Nephron (organoid): ENCODE measurements at regions not wholly inside any gene's neighbourhood (a gene's known extent, or its start where the extent isn't known, plus 50 kb on each side); places are given as distances from the start of the nearest gene placed in this dataset.
"Not testable (repeated sequence)": the region's sequence is repeated elsewhere in the genome, so short reads cannot be mapped to it uniquely, and the experiment has no call there.

Experiments
- H3K27ac Mint-ChIP-seq, 3 experiments: 2 replicates each; pipeline ENCODE4 v1.8.0; 2020; ENCODE audit warnings: mixed read lengths in 3 of 3, mild to moderate bottlenecking in 2 of 3, moderate library complexity in 1 of 3
- H3K27me3 Mint-ChIP-seq: 2 replicates; pipeline ENCODE4 v1.8.0; 2021; ENCODE audit warnings: low read depth, mild to moderate bottlenecking, moderate library complexity, mixed read lengths
- H3K36me3 Mint-ChIP-seq: 2 replicates; pipeline ENCODE4 v1.8.0; 2020; ENCODE audit warnings: low read depth, mixed read lengths
- H3K4me1 Mint-ChIP-seq: 2 replicates; pipeline ENCODE4 v1.8.0; 2020; ENCODE audit warnings: mixed read lengths
- H3K4me3 Mint-ChIP-seq, 3 experiments: 2 replicates each; pipeline ENCODE4 v1.8.0; 2020; ENCODE audit warnings: mild to moderate bottlenecking in 3 of 3, mixed read lengths in 3 of 3, moderate library complexity in 2 of 3
- H3K9me3 Mint-ChIP-seq: 2 replicates; pipeline ENCODE4 v1.8.0; 2020; ENCODE audit warnings: mixed read lengths
- TF ChIP-seq, protein P1 (sequence below), 3 experiments: fragments of 200-600 bp; sonication (generic); IDR thresholded peaks; one replicate each; pipeline ENCODE4 v1.5.0; 2021; ENCODE audit warnings: antibody characterized with exemption in 3 of 3; ENCODE audit not compliant: unreplicated experiment in 3 of 3

DNA sequence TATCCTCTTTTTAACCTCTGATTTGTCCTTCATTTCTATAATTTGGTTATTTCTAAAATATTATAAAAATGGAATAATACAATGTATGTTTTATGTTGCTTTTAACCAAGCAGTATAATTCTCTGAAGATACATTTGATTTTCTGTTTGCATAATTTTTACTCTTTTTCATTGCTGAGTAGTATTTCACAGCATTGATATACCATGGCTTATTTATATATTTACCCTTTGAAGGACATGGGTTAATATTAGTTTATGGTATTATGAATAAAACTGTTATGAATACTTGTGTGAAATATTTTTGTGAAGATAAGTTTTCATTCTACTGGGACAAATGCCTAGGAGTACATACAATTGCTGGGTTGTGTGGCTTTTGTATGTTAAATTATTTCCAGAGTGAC is 748.6 kb downstream of the TENT5A start:
- TF ChIP-seq, protein P1, sequence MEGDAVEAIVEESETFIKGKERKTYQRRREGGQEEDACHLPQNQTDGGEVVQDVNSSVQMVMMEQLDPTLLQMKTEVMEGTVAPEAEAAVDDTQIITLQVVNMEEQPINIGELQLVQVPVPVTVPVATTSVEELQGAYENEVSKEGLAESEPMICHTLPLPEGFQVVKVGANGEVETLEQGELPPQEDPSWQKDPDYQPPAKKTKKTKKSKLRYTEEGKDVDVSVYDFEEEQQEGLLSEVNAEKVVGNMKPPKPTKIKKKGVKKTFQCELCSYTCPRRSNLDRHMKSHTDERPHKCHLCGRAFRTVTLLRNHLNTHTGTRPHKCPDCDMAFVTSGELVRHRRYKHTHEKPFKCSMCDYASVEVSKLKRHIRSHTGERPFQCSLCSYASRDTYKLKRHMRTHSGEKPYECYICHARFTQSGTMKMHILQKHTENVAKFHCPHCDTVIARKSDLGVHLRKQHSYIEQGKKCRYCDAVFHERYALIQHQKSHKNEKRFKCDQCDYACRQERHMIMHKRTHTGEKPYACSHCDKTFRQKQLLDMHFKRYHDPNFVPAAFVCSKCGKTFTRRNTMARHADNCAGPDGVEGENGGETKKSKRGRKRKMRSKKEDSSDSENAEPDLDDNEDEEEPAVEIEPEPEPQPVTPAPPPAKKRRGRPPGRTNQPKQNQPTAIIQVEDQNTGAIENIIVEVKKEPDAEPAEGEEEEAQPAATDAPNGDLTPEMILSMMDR (IDR thresholded peaks at IDR 0.05; ENCODE audit: unreplicated experiment in 3 of 3) = no peak
- H3K27ac Mint-ChIP-seq = no peak overlapping the region
- H3K36me3 Mint-ChIP-seq = no peaks in the 10 kb centered on the region

DNA sequence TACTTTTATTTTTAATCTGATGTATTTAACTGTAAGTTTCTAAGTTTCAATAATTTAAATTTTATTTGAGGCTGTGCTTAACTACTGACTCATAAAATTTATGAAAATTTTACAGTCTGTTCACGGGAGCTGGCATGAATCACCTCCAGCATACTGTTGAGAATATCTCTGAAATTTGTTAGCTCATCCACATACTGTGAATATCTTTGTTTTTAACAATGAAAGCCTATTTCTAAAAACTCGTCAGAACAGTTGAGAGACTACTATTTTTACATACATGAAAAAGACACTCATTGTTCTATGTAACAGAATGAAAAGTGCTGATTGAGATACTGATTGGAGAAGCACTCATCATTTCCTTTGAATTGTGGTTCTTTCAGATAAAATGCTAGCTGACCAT is 749.3 kb downstream of the TENT5A start:
- Mint-ChIP-seq H3K27ac (no peak overlapping the region), H3K4me1 (no peaks in the 10 kb centered on the region), H3K9me3 (peaks cover 12% of the 10 kb centered on the region), H3K4me3 (no peak overlapping the region), H3K36me3 (no peaks in the 10 kb centered on the region), H3K27me3 (no peaks in the 10 kb centered on the region)
- TF ChIP-seq, protein P1 (IDR thresholded peaks at IDR 0.05; ENCODE audit: unreplicated experiment in 3 of 3) = no peak

More for the DNA sequence above, 748.6 kb downstream of the TENT5A start:
- Mint-ChIP-seq H3K4me3 (no peak overlapping the region), H3K4me1 (no peaks in the 10 kb centered on the region), H3K27me3 (no peaks in the 10 kb centered on the region), H3K9me3 (peaks cover 12% of the 10 kb centered on the region)

DNA sequence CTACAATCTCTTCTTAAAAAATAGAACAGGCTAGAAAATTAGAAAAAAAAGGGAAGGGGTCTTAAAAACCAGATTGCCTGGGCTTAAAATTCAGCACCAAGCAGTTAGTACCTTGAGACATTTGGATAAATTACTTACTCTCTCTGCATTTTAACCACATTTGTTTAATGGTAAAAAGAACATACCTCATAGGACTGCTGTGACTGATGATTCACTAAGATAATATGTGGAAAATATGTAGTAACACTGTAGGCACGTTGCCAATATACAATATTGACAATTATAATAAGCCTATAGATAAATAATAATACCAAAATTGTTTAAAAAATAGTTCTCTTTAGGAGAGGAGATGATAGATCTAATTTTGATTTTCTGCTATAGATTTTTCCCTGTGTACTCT is 750.4 kb downstream of the TENT5A start:
- Mint-ChIP-seq H3K4me3 (no peak overlapping the region), H3K4me1 (no peaks in the 10 kb centered on the region), H3K36me3 (no peaks in the 10 kb centered on the region), H3K9me3 (peaks cover 12% of the 10 kb centered on the region), H3K27ac (no peak overlapping the region), H3K27me3 (no peaks in the 10 kb centered on the region)
- TF ChIP-seq, protein P1 (IDR thresholded peaks at IDR 0.05; ENCODE audit: unreplicated experiment in 3 of 3) = no peak

DNA sequence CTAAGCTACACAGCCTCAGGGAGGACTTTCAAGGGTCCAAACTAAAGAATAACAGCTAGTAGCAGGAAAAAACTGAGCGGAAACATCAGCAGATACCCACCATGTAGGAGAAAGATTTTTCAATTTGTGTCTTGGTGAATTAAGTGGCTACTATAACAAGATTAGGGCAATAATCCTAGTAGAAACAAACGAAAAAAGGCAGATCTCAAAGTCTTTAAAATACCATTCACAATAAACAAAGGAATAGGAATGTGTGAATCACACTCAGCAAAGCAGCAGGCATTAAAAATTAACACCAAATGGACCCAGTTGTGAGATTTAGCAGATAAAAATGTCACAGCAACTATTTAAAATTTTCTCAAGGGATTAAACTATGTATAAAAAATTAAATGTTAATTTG is 761.2 kb downstream of the TENT5A start:
- Mint-ChIP-seq H3K4me3 (no peak overlapping the region), H3K27ac (no peak overlapping the region), H3K27me3 (no peaks in the 10 kb centered on the region), H3K9me3 (peaks cover 6% of the 10 kb centered on the region), H3K36me3 (no peaks in the 10 kb centered on the region), H3K4me1 (peaks cover 11% of the 10 kb centered on the region)
- TF ChIP-seq, protein P1 (IDR thresholded peaks at IDR 0.05; ENCODE audit: unreplicated experiment in 3 of 3) = no peak

DNA sequence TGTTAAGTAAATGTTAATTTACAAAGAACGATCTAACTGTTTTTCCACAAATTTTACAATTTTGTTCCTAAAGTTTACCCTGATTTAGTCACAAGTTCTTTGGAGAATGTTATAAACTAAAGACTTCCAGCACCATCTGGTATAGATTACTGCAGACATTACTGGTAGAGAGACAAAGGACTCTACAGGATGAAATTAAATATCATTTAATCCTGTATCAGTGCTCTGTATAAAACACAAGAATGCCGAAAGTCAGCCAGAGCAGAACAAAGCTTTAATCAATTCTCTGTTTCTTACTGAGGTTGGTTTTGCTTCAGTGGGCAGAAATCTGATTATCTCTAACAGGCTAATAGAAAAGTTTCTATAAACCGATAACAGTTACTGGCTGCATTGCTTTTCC is 763.6 kb downstream of the TENT5A start:
- Mint-ChIP-seq H3K9me3 (peaks cover 3% of the 10 kb centered on the region), H3K27me3 (no peaks in the 10 kb centered on the region), H3K4me3 (no peak overlapping the region), H3K36me3 (no peaks in the 10 kb centered on the region), H3K27ac (peak overlapping the region in 1 of 3 experiments; percentile 55), H3K4me1 (peaks cover 11% of the 10 kb centered on the region)
- TF ChIP-seq, protein P1 (IDR thresholded peaks at IDR 0.05; ENCODE audit: unreplicated experiment in 3 of 3) = no peak

DNA sequence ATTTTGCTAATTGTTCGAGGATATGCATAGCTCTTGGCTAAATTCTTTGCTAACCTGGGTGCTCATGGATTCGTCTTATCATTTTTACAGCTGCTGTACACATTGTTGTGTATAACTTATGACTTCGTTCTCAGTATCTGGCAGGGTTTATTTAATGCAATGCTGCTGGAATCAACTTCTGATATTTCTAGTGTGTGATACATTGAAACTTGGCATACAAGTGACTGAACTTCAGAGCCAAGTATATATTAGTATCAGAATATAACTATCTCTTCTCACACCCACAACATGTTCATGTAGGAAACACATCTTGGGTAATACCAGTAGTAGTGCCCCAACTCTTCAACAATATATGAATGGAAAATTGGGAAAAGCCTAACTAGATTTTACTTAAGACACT is 764.2 kb downstream of the TENT5A start:
- Mint-ChIP-seq H3K9me3 (peaks cover 3% of the 10 kb centered on the region), H3K4me1 (peaks cover 11% of the 10 kb centered on the region), H3K36me3 (no peaks in the 10 kb centered on the region), H3K4me3 (no peak overlapping the region), H3K27me3 (no peaks in the 10 kb centered on the region), H3K27ac (peak overlapping the region in 2 of 3 experiments; percentile 9 to 55)
- TF ChIP-seq, protein P1 (IDR thresholded peaks at IDR 0.05; ENCODE audit: unreplicated experiment in 3 of 3) = no peak

DNA sequence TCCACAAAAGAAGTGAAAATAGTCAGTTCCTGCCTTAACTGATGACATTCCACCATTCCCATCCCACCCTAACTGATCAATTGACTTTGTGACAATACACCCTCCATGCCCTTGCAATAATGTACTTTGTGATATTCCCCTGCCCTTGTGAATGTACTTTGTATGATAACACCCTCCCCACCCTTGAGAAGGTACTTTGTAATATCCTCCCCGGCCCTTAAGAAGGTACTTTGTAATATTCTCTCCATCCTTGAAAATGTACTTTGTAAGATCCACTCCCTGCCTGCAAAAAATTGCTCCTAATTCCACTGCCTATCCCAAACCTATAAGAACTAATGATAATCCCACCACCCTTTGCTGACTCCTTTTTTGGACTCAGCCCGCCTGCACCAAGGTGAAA is 771.3 kb downstream of the TENT5A start:
- H3K27me3 Mint-ChIP-seq, H3K4me1 Mint-ChIP-seq, H3K4me3 Mint-ChIP-seq, H3K36me3 Mint-ChIP-seq, H3K27ac Mint-ChIP-seq, H3K9me3 Mint-ChIP-seq: not testable (repeated sequence)
